8988T (cell line): ENCODE measurements at regions not wholly inside any gene's neighbourhood (a gene's known extent, or its start where the extent isn't known, plus 50 kb on each side); places are given as distances from the start of the nearest gene placed in this dataset.

Source experiments
- DNase-seq: peaks from one replicate; pipeline ENCODE4 v3.0.0; 2011

DNA sequence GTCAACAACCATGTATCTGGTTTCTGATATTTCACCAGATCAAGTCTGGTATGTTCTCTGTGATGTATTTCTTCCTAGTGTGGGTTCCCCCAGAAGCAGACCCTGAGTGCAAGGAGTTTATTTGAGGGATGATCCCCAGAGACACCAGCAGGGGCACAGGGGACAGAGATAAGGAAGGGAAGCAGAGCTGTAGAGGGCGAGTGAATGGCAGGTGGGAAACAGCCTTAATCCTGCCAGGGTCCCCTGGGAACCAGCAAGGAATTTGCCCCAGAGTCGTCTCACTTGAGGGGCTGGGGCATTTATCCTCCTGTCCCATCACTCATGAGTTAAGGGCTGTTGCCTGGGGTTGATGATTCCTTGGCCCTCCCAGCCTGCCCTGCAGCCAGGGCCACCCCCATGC lies 206.4 kb upstream of the BCOR start:
- DNase-seq = no peak

GRCh38 chrX:40303256-40304077 lies 205.7 kb upstream of the BCOR start:
- DNase-seq = no peak

DNA sequence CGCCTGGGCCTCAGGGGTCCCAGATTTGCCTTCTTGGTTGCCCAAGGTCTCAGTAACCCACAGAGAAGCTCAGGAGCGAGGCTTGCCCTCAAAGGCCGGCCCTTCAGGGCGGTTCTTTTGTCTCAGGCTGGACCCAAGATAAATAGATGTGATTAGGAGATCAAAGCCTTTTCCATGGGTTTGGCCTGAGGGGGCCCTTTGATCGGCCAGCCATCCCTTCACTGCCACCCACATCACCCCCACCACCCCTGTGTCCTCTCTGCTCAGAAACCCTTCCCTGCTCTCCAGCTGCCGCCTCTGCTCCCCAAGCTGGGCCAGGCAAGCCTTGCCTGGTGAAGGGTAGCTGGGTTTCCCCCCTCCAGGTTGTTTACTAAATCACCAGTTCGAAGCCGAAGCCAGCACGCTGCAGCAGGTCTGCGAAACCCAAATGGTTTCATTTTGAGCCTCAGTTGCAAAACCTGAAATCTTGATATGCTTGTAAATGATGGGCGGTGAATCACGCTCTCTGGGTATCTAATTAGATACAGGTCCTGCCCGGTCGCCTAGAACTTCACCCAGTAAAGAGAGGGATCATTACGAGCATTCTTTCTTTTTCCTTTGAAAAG lies 202.6 kb upstream of the BCOR start:
- no peak for DNase-seq

DNA sequence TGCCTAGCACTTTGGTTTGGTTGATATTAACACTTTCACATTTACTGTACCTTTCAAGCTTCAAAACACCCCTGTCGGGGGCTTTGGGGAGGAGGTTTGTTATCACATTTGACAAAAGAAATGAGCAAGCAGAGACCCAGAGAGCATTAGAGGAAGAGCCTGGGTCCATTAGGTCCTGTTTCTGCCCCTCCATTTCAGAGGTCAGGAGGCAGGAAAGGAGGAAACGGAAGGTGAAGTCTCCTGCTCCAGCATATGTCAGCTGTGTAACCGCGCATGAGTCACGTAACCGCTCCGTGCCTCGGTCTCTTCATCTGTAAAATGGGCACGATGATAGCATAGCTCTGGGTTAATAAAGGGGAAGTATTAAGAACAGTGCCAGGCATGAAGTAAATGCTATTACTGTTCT lies 201.9 kb upstream of the BCOR start:
- DNase-seq = no peak

- DNase-seq = no peak
Observed at GRCh38 chrX:40298572-40299479, 201.1 kb upstream of the BCOR start.

- DNase-seq = no peak
Observed at GRCh38 chrX:40298069-40298468, 200.3 kb upstream of the BCOR start.

- DNase-seq = no peak
Observed at GRCh38 chrX:40291553-40291952, 193.8 kb upstream of the BCOR start.

DNA sequence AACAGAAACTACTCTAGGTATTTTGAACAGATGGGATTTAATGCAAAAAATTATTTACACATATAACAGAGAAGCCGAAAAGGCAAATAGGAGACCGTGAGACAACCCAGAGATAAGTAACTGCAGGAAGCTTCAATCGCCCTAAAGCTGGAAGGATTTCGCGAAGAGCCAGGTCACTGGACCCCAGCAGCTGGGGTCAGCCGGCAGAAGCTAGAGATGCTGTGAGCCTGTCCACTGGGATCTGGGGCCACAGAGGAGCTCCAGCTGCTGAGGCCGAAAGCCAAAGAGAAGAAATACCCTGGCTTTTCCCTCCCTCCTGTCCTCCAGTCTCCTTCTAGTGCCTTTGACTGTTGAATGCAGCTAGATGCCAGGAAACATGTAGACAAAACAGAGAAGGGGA lies 192.8 kb upstream of the BCOR start:
- no peak for DNase-seq

DNA sequence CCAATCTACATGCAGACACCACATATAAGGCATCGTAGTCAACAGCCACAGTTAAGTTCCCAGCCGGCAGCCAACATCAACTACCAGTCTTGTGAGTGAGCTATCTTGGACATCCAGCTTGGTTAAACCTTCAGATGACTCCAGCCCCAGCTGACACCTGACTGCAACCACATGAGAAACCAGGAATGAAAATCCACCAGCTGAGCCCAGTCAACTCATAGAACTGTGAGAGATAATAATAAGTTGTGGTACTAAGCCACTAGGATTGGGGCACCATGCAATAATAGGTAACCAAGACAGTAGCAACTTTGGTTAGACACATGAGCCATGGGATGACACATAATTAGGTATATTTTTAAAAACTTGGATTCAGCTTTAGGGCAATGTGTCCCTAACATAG lies 188.1 kb upstream of the BCOR start:
- no peak for DNase-seq

DNA sequence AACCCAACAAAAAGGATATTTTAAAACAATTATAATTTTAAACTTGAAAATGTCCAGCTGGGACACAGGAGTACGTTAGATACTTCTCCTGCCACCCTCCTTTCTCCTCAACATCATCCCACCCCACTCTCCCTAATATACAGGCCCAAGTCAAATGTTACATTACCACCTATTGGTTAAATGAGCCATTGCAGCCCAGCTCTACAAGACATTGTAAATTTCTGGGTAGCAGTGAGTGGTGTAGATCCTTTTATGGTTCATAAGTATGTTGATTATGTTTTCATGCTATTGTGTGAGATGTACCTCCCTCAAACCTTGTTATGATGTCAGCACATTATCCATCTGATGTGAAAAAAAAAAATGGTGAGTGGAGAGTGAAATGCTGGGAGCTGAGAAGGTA lies 187.1 kb upstream of the BCOR start:
- no peak for DNase-seq

- DNase-seq = no peak
Observed at GRCh38 chrX:40283981-40284380, 186.2 kb upstream of the BCOR start.

- no peak for DNase-seq
Observed at GRCh38 chrX:40282946-40283660, 185.3 kb upstream of the BCOR start.

GRCh38 chrX:40282348-40282747 lies 184.6 kb upstream of the BCOR start:
- no peak for DNase-seq

- DNase-seq = no peak
Observed at GRCh38 chrX:40281336-40282005, 183.7 kb upstream of the BCOR start.

- no peak for DNase-seq
Observed at GRCh38 chrX:40279762-40280161, 182.0 kb upstream of the BCOR start.

GRCh38 chrX:40279091-40279430 lies 181.3 kb upstream of the BCOR start:
- DNase-seq = no peak

DNA sequence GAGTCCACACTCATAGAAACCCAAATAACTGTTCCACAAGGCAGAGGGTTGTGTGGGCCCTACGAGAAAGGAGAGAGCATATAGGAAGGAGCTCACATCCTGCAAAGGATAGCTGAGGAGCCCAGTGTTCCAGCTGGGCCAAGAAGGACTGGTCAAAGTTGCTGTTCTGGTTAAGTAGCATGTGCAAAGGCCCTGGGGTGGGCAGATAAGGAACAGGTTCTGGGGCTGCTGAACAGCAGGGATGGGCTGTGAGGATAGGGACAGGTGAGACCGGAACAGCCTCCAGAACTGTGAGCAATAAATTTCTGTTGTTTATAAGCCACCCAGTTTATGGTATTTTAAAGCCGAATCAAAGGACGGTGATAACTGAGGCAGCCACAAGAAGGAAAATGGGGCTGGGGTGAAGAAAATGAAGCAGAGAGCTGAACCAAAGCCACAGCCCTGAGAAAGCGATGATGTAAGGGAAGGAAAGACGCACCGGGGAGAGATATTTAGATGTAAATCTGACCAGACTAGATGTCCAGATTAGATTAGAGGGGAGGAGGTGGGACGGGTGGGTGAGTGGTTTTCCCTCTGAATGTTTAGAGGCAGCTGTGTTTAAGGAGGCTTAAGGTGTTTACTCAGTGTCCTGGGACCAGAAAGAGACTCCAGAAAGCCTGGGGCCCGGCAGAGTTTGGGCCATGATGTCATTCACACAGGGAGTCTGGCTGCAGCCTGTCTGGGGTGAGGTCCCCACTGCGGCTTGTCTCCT lies 180.8 kb upstream of the BCOR start:
- no peak for DNase-seq

DNA sequence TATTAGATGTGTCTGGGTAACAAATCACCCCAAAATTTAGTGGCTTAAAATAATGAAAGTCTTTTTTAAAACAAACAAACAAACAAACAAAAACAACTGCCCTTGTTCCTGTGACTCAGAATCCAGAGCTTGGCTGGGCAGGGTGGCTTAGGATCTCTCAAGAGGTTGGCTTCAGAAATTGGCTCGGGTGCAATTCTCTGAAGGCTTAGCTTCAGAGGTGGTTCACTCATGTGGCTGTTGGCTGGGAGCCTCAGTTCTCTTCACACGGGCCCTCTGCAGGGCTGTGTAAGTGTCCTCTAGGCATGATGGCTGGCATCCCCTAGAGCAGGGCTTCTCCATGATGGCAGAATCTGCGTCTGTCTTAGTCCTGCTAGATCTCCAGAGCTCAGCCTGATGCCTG lies 179.9 kb upstream of the BCOR start:
- DNase-seq = no peak

DNA sequence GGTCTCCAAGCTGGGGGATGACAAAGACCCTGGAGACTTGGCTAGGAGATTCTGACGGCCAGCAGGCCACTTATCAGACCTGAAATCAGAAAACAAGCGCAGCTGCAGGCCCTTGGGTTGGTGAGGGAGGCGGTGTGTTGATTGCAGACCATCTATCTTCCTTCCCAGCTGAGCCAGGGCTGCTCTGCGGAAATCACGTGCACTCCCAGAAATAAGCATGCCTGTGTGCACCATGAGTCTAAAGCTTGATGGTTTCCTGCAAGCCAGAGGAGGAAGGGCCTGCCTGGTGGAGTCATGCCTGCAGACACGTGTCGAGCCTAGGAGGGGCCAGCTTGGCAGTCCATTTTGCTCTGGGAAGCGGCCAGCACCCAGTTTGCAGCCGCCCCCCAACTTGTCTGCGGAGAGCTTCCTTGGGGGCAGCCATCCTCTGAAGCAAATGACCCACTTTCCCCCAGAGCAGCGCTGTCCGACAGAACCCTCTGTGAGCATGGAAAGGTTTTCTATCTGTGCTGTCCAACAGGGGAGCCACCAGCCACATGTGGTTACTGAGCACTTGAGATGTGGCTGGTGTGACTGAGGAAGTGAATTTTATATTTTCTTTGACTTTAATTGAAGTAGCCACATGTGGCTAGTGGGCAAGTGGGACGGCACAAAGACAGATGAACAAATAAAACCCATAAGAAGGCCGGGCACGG lies 175.7 kb upstream of the BCOR start:
- no peak for DNase-seq

- DNase-seq = no peak
Observed at GRCh38 chrX:40272776-40273175, 175.0 kb upstream of the BCOR start.

GRCh38 chrX:40272141-40272540 lies 174.4 kb upstream of the BCOR start:
- DNase-seq = no peak
